ENCODE measurements at regions not wholly inside any gene's neighbourhood (a gene's known extent, or its start where the extent isn't known, plus 50 kb on each side); places are given as distances from the start of the nearest gene placed in this dataset.

DNA sequence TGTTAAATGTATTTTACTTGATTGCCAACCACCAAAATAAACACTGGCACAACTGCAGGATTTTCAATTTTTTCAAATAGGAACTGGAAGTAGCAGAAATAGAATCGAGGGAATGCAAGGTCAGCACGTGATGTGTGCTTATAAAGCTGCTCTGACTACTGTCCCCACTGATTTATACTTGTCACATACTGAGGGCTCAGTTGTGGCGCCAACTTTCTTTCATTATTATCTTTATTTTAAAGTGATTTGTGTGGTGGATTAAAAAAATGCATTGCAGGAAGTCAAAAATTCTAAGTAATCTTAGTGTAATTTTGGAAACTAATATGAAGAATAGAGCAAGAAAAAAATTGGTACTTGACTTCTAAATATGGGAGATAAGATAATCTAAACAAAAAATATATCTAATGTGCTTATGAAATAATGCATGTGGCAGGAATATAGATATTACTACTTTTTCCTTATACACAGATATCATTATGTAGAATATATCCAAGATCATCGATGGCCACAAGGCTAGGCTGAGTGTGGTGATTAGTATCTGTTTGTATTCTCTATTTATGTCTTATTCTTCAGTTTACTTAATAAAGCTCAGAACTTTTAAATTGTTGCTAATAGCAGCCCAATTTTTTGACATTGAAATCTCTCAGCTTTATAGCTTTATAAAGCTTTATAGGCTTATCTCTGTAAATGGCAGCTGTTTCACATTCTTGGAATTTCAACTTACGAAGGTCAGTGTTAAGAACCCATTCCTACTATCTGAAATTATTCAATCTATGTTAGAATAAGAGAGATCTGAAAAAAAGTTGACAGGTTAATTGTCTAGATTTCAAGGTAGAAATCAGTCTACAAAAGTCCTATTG is 404.5 kb upstream of the ADAMTS5 start:
- TF ChIP-seq, protein P1, sequence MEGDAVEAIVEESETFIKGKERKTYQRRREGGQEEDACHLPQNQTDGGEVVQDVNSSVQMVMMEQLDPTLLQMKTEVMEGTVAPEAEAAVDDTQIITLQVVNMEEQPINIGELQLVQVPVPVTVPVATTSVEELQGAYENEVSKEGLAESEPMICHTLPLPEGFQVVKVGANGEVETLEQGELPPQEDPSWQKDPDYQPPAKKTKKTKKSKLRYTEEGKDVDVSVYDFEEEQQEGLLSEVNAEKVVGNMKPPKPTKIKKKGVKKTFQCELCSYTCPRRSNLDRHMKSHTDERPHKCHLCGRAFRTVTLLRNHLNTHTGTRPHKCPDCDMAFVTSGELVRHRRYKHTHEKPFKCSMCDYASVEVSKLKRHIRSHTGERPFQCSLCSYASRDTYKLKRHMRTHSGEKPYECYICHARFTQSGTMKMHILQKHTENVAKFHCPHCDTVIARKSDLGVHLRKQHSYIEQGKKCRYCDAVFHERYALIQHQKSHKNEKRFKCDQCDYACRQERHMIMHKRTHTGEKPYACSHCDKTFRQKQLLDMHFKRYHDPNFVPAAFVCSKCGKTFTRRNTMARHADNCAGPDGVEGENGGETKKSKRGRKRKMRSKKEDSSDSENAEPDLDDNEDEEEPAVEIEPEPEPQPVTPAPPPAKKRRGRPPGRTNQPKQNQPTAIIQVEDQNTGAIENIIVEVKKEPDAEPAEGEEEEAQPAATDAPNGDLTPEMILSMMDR (conservative IDR thresholded peaks at IDR 0.05; ENCODE audit: low read depth, low read length): no peak
- TF ChIP-seq EZH2 (IDR thresholded peaks at IDR 0.05; ENCODE audit: borderline replicate concordance, low read depth, low read length, poor library complexity, severe bottlenecking): no peak

Measured in A673 (cell line).